Endothelial cell (in vitro differentiated cells): ENCODE measurements at regions not wholly inside any gene's neighbourhood (a gene's known extent, or its start where the extent isn't known, plus 50 kb on each side); places are given as distances from the start of the nearest gene placed in this dataset.

Experiments used
- DNase-seq: peaks from one replicate; pipeline ENCODE4 v3.0.0; 2021; ENCODE audit warnings: low spot score
- H3K27ac Mint-ChIP-seq: one replicate; pipeline ENCODE4 v1.8.0; 2021; ENCODE audit warnings: mixed read lengths, inconsistent platforms; ENCODE audit not compliant: unreplicated experiment
- H3K27me3 Mint-ChIP-seq: one replicate; pipeline ENCODE4 v1.8.0; 2021; ENCODE audit warnings: mild to moderate bottlenecking, moderate library complexity, mixed read lengths, inconsistent platforms; ENCODE audit not compliant: unreplicated experiment
- H3K36me3 Mint-ChIP-seq: one replicate; pipeline ENCODE4 v1.8.0; 2021; ENCODE audit warnings: mild to moderate bottlenecking, low read depth, mixed read lengths, inconsistent platforms; ENCODE audit not compliant: unreplicated experiment
- H3K4me1 Mint-ChIP-seq: one replicate; pipeline ENCODE4 v1.8.0; 2021; ENCODE audit warnings: mild to moderate bottlenecking, mixed read lengths, inconsistent platforms; ENCODE audit not compliant: unreplicated experiment
- H3K4me3 Mint-ChIP-seq: one replicate; pipeline ENCODE4 v1.8.0; 2021; ENCODE audit warnings: mild to moderate bottlenecking, mixed read lengths, inconsistent platforms; ENCODE audit not compliant: unreplicated experiment
- H3K9me3 Mint-ChIP-seq: one replicate; pipeline ENCODE4 v1.8.0; 2021; ENCODE audit warnings: mixed read lengths, inconsistent platforms; ENCODE audit not compliant: unreplicated experiment
- TF ChIP-seq, protein P1 (sequence below): fragments of 200-600 bp; sonication (generic); IDR thresholded peaks from one replicate; pipeline ENCODE4 v1.5.0; 2021; ENCODE audit warnings: antibody characterized with exemption; ENCODE audit not compliant: unreplicated experiment

DNA sequence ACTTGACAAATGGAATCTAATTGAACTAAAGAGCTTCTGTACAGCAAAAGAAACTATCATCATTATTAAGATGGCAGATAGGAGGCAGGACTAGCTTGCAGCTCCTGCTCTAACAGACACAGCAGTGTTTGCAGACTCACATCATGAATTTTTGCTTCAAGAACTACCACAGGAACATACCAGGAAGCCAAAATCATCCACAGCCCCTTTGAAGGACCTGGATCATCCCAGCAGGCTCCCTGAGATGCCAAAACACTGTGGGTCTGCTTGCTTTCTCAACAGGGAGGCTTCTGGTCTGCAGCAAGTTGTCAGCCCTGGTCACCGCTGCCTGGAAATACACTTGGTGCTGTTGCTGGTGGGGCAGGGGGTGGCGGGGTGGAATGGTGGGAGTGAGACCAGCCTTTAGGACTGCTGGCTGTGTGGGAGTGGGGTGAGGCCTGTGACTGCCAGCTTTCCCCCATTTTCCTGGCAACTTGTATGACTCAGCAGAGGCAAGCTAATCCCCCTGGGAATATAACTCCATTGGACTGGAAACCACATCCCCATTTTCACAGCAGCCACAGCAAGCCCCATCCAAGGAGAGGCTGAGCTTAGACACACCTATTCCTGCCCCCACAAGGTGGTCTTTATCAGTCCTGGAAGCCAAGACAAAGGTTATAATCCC, 533.8 kb upstream of the CYLC2 start:
- Mint-ChIP-seq H3K9me3 (peaks cover 29% of the 10 kb centered on the region), H3K4me1 (no peaks in the 10 kb centered on the region), H3K27ac (no peak overlapping the region), H3K36me3 (peaks cover 3% of the 10 kb centered on the region), H3K4me3 (no peak overlapping the region), H3K27me3 (no peaks in the 10 kb centered on the region)
- TF ChIP-seq, protein P1, sequence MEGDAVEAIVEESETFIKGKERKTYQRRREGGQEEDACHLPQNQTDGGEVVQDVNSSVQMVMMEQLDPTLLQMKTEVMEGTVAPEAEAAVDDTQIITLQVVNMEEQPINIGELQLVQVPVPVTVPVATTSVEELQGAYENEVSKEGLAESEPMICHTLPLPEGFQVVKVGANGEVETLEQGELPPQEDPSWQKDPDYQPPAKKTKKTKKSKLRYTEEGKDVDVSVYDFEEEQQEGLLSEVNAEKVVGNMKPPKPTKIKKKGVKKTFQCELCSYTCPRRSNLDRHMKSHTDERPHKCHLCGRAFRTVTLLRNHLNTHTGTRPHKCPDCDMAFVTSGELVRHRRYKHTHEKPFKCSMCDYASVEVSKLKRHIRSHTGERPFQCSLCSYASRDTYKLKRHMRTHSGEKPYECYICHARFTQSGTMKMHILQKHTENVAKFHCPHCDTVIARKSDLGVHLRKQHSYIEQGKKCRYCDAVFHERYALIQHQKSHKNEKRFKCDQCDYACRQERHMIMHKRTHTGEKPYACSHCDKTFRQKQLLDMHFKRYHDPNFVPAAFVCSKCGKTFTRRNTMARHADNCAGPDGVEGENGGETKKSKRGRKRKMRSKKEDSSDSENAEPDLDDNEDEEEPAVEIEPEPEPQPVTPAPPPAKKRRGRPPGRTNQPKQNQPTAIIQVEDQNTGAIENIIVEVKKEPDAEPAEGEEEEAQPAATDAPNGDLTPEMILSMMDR, result no peak
- DNase-seq, result no peak

GRCh38 chr9:102459828-102460227, 535.3 kb upstream of the CYLC2 start:
- Mint-ChIP-seq H3K27me3 (no peaks in the 10 kb centered on the region), H3K36me3 (peaks cover 3% of the 10 kb centered on the region), H3K4me3 (no peak overlapping the region), H3K9me3 (peaks cover 29% of the 10 kb centered on the region), H3K4me1 (no peaks in the 10 kb centered on the region), H3K27ac (no peak overlapping the region)
- no peak for DNase-seq
- TF ChIP-seq, protein P1, result no peak

GRCh38 chr9:102456562-102456961, 538.6 kb upstream of the CYLC2 start:
- DNase-seq, result no peak
- H3K4me1 Mint-ChIP-seq, result no peaks in the 10 kb centered on the region
- no peak overlapping the region for H3K27ac Mint-ChIP-seq
- H3K9me3 Mint-ChIP-seq, result peaks cover 17% of the 10 kb centered on the region
- no peaks in the 10 kb centered on the region for H3K27me3 Mint-ChIP-seq
- no peak overlapping the region for H3K4me3 Mint-ChIP-seq
- TF ChIP-seq, protein P1, result no peak
- H3K36me3 Mint-ChIP-seq, result peaks cover 3% of the 10 kb centered on the region

DNA sequence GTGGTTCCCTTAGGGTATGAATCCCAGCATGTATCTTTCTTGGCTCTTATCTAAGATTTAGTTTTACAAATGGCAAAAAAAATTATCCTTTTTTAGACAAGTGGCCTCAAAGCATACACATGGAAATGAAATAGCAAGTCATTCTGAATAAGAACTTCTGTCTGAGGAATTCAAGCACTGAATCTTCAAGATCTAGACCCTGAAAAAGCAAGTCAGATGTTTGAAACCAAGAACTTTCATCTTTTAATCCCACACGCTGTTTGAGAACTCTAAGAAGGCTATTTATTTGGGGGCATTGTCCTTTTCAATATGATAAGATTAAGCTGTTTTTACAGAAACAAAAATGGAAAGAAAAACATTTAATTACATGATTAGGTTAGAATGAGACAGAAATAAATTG, 549.2 kb upstream of the CYLC2 start:
- H3K27ac Mint-ChIP-seq, result no peak overlapping the region
- DNase-seq, result no peak

DNA sequence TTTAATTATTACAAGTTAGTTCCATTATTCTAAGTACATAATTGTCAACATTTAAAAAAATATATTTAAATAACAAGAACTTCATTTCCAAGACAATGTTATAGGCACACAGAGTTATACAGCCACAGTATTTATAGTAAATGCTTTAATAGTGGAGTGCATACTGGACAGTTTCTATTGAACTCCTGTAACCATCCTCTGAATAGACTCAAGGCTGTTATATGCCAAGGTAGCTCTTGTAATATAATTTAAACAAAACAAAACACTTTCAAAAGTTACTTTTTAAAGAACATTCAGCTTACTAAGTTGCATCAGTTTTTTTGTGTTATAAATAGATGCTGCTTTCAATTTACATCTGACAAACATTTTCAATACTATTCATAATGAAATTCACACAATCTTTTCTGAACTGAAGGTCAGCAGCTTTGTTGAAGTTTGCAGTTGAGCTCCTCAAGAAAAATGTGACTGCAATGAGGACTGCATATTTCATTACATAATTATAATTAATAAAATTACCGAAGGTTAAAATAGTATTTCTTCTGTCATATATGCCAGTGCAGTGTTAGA, 549.9 kb upstream of the CYLC2 start:
- Mint-ChIP-seq H3K4me3 (no peak overlapping the region), H3K4me1 (no peaks in the 10 kb centered on the region), H3K27ac (no peak overlapping the region), H3K36me3 (no peaks in the 10 kb centered on the region), H3K9me3 (peaks cover 5% of the 10 kb centered on the region), H3K27me3 (no peaks in the 10 kb centered on the region)
- no peak for DNase-seq
- TF ChIP-seq, protein P1, result no peak

More for the DNA sequence above, 549.2 kb upstream of the CYLC2 start:
- Mint-ChIP-seq H3K27me3 (no peaks in the 10 kb centered on the region), H3K4me3 (no peak overlapping the region), H3K9me3 (peaks cover 5% of the 10 kb centered on the region), H3K4me1 (no peaks in the 10 kb centered on the region), H3K36me3 (no peaks in the 10 kb centered on the region)
- TF ChIP-seq, protein P1, result no peak
